Thyroid gland (tissue), 4 donors: ENCODE measurements at regions not wholly inside any gene's neighbourhood (a gene's known extent, or its start where the extent isn't known, plus 50 kb on each side); places are given as distances from the start of the nearest gene placed in this dataset.

Source experiments
- CTCF ChIP-seq, 6 experiments: fragments of 200-600 bp in 3 of 6; fragments of 450-650 bp in 3 of 6; sonication (generic) in 3 of 6; IDR thresholded peaks; one replicate each; pipeline ENCODE4 v1.5.1; 2016 to 2019; ENCODE audit warnings: antibody characterized with exemption in 6 of 6, mild to moderate bottlenecking in 2 of 6, inconsistent platforms in 1 of 6, moderate library complexity in 1 of 6
- POLR2A ChIP-seq, 2 donors: fragments of 450-650 bp; IDR thresholded peaks; one replicate each; pipeline ENCODE4 v1.6.1; 2017; ENCODE audit warnings: antibody characterized with exemption in 2 of 2, mild to moderate bottlenecking in 2 of 2, moderate library complexity in 1 of 2

GRCh38 chr2:139007130-139007529, 226.9 kb upstream of the NXPH2 start:
- TF ChIP-seq CTCF (IDR thresholded peaks at IDR 0.05) (no peak), POLR2A (IDR thresholded peaks at IDR 0.05) (no peak)
